ENCODE measurements at regions not wholly inside any gene's neighbourhood (a gene's known extent, or its start where the extent isn't known, plus 50 kb on each side); places are given as distances from the start of the nearest gene placed in this dataset.

- TF ChIP-seq POLR2A (IDR thresholded peaks at IDR 0.05) = no peak
- TF ChIP-seq, protein P1, sequence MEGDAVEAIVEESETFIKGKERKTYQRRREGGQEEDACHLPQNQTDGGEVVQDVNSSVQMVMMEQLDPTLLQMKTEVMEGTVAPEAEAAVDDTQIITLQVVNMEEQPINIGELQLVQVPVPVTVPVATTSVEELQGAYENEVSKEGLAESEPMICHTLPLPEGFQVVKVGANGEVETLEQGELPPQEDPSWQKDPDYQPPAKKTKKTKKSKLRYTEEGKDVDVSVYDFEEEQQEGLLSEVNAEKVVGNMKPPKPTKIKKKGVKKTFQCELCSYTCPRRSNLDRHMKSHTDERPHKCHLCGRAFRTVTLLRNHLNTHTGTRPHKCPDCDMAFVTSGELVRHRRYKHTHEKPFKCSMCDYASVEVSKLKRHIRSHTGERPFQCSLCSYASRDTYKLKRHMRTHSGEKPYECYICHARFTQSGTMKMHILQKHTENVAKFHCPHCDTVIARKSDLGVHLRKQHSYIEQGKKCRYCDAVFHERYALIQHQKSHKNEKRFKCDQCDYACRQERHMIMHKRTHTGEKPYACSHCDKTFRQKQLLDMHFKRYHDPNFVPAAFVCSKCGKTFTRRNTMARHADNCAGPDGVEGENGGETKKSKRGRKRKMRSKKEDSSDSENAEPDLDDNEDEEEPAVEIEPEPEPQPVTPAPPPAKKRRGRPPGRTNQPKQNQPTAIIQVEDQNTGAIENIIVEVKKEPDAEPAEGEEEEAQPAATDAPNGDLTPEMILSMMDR (IDR thresholded peaks at IDR 0.05 in 4 of 5, conservative IDR thresholded peaks at IDR 0.05 in 1 of 5) = no peak
Measured at GRCh38 chr19:29429021-29429420, 96.8 kb upstream of the VSTM2B start.

Data from gastrocnemius medialis (tissue), 4 donors.